Dendritic cell treated with granulocyte-macrophage colony-stimulating factor and Interleukin-4, amounts not matched to agents 40 ng/mL and 50 ng/mL, for 4 days (primary cell): ENCODE measurements at regions not wholly inside any gene's neighbourhood (a gene's known extent, or its start where the extent isn't known, plus 50 kb on each side); places are given as distances from the start of the nearest gene placed in this dataset.
"Not testable (repeated sequence)": the region's sequence is repeated elsewhere in the genome, so short reads cannot be mapped to it uniquely, and the experiment has no call there.

Experiments
- H3K27ac Mint-ChIP-seq: one replicate; pipeline ENCODE4 v1.8.0; 2022; ENCODE audit warnings: mild to moderate bottlenecking, mixed read lengths
- H3K27me3 Mint-ChIP-seq: one replicate; pipeline ENCODE4 v1.8.0; 2022; ENCODE audit warnings: mild to moderate bottlenecking, mixed read lengths
- H3K36me3 Mint-ChIP-seq: one replicate; pipeline ENCODE4 v1.8.0; 2022; ENCODE audit warnings: low read depth, mixed read lengths
- H3K4me1 Mint-ChIP-seq: one replicate; pipeline ENCODE4 v1.8.0; 2022; ENCODE audit warnings: low read depth, mixed read lengths
- H3K4me3 Mint-ChIP-seq: one replicate; pipeline ENCODE4 v1.8.0; 2022; ENCODE audit warnings: mild to moderate bottlenecking, moderate library complexity, mixed read lengths
- H3K9me3 Mint-ChIP-seq: one replicate; pipeline ENCODE4 v1.8.0; 2022; ENCODE audit warnings: mixed read lengths
- intact Hi-C: fragments of 100-400 bp; cut with micrococcal nuclease; formaldehyde crosslinking; loops from one replicate; pipeline ENCODE4 v1.15.0; 2022

GRCh38 chr20:55555075-55555650, 450.2 kb downstream of the CBLN4 start:
- intact Hi-C loops = no loop called here
- Mint-ChIP-seq H3K36me3 (no peaks in the 10 kb centered on the region), H3K27me3 (no peaks in the 10 kb centered on the region), H3K4me3 (no peak overlapping the region), H3K27ac (no peak overlapping the region), H3K9me3 (peaks cover 31% of the 10 kb centered on the region), H3K4me1 (no peaks in the 10 kb centered on the region)

DNA sequence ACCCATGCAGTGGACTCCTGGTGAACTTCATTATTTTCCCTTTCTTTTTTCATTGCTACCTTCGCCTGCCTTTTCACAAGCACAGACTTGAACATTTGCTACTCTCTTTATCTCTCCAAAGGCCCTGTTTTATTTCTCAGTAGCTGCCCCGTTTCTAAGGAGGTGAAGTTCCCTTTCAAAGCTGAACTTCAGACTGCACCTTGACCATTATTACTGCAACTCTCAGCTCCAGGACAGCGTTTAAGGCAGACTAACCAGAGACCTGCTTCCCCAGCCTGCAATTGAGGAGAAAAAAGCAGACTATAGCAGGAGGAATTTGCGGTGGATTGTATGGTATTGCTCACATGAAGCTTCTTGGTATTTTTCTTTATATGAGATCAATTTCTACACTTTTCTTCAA, 460.7 kb downstream of the CBLN4 start:
- H3K9me3 Mint-ChIP-seq = peaks cover 21% of the 10 kb centered on the region
- intact Hi-C loops = no loop called here
- no peak overlapping the region for H3K27ac Mint-ChIP-seq
- no peaks in the 10 kb centered on the region for H3K27me3 Mint-ChIP-seq
- H3K4me3 Mint-ChIP-seq = no peak overlapping the region
- H3K36me3 Mint-ChIP-seq = no peaks in the 10 kb centered on the region
- H3K4me1 Mint-ChIP-seq = no peaks in the 10 kb centered on the region

DNA sequence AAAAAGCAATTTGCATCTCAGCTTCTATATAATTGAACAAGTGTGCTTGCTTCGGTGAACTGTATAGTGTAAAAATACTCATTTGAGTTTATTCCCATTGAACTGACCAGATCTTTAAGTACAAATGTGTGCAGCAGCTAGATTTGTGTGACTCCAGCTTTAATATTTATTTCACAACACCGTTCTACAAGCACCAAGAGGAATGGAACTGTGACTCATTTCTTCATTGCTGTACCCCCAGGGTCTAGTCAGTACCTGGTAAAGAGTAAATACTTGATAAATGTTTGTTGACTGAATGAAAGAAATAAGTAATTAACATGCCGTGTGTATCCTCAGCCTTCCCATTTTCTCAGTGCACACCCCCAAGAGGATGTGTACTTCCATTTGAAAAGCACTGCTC, 464.8 kb downstream of the CBLN4 start:
- Mint-ChIP-seq H3K4me1 (no peaks in the 10 kb centered on the region), H3K27ac (no peak overlapping the region), H3K4me3 (no peak overlapping the region), H3K27me3 (no peaks in the 10 kb centered on the region), H3K36me3 (no peaks in the 10 kb centered on the region), H3K9me3 (peaks cover 28% of the 10 kb centered on the region)
- intact Hi-C loops = no loop called here

DNA sequence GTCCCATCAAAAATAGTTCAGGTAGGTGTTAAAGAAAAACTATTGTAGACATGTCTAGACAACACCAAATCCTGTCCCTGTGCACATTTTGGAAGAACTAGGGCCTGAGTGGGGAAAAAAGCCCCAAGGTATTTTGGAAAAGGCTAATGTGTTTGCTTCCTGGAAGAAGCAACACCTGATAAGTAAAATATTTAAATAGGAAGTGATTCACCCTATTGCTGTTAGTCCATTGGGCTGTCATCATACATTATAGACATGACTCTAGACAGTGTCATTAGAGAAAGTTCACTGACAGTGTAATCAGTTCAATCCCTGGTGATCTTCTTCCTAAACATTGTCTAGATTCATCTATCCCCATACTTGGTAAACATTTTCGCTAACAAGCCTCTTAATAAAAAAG, 465.3 kb downstream of the CBLN4 start:
- Mint-ChIP-seq H3K27ac (no peak overlapping the region), H3K4me3 (no peak overlapping the region), H3K36me3 (no peaks in the 10 kb centered on the region), H3K4me1 (no peaks in the 10 kb centered on the region), H3K9me3 (peaks cover 28% of the 10 kb centered on the region), H3K27me3 (no peaks in the 10 kb centered on the region)
- intact Hi-C loops = no loop called here

- Mint-ChIP-seq H3K36me3 (no peaks in the 10 kb centered on the region), H3K4me1 (no peaks in the 10 kb centered on the region), H3K27ac (no peak overlapping the region), H3K9me3 (peaks cover 30% of the 10 kb centered on the region), H3K4me3 (no peak overlapping the region), H3K27me3 (no peaks in the 10 kb centered on the region)
- intact Hi-C loops = no loop called here
Measured at GRCh38 chr20:55538261-55538908, 466.9 kb downstream of the CBLN4 start.

DNA sequence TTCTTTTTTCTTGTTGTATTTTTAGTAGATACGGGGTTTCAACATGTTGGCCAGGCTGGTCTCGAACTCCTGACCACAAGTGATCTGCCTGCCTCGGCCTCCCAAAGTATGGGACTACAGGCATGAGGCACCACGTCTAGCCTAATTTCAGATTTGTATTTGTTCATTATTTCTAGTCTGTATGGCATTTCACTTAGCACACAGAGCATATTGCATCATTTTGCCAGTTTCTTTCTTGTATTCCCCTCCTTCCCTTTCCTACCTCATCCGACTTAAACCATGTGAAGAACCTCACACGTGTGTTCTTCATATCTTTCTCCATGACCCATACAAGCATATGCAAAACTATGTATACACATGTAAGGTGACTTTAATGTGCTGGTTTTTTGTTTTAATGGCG, 470.0 kb downstream of the CBLN4 start:
- no peaks in the 10 kb centered on the region for H3K36me3 Mint-ChIP-seq
- no peaks in the 10 kb centered on the region for H3K27me3 Mint-ChIP-seq
- no peak overlapping the region for H3K27ac Mint-ChIP-seq
- H3K9me3 Mint-ChIP-seq = peaks cover 39% of the 10 kb centered on the region
- no peaks in the 10 kb centered on the region for H3K4me1 Mint-ChIP-seq
- intact Hi-C loops = no loop called here
- no peak overlapping the region for H3K4me3 Mint-ChIP-seq

DNA sequence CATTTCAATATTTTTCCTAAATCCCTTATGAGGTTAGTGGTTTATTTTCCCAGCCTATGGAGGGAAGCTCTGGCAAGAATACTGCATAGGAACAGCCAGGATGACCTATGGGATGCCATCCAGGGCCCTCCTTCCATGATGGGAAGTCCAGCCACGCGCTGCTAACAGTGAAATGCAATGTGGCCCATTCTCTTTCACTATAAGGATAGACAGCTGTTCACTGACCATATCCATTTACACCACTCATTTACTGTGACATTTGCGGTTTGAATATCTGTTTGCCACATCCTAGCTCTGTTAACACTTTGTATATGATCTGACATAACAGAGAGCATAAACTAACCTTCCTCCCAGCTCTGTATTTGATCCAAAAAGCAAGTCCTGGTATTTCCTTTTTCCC, 471.7 kb downstream of the CBLN4 start:
- Mint-ChIP-seq H3K27me3 (no peaks in the 10 kb centered on the region), H3K27ac (no peak overlapping the region), H3K36me3 (no peaks in the 10 kb centered on the region), H3K4me3 (no peak overlapping the region), H3K9me3 (peaks cover 47% of the 10 kb centered on the region), H3K4me1 (no peaks in the 10 kb centered on the region)
- intact Hi-C loops = no loop called here

GRCh38 chr20:55530763-55531162, 474.6 kb downstream of the CBLN4 start:
- no peaks in the 10 kb centered on the region for H3K4me1 Mint-ChIP-seq
- intact Hi-C loops = no loop called here
- no peak overlapping the region for H3K4me3 Mint-ChIP-seq
- H3K9me3 Mint-ChIP-seq = peaks cover 56% of the 10 kb centered on the region
- no peaks in the 10 kb centered on the region for H3K36me3 Mint-ChIP-seq
- H3K27ac Mint-ChIP-seq = no peak overlapping the region
- H3K27me3 Mint-ChIP-seq = no peaks in the 10 kb centered on the region

- no peak overlapping the region for H3K4me3 Mint-ChIP-seq
- H3K4me1 Mint-ChIP-seq = no peaks in the 10 kb centered on the region
- intact Hi-C loops = no loop called here
- H3K36me3 Mint-ChIP-seq = no peaks in the 10 kb centered on the region
- H3K9me3 Mint-ChIP-seq = peaks cover 33% of the 10 kb centered on the region
- H3K27me3 Mint-ChIP-seq = no peaks in the 10 kb centered on the region
- H3K27ac Mint-ChIP-seq = no peak overlapping the region
Measured at GRCh38 chr20:55528482-55528881, 476.8 kb downstream of the CBLN4 start.

- no peaks in the 10 kb centered on the region for H3K27me3 Mint-ChIP-seq
- H3K4me1 Mint-ChIP-seq = no peaks in the 10 kb centered on the region
Measured at GRCh38 chr20:55522296-55522815, 483.0 kb downstream of the CBLN4 start.

DNA sequence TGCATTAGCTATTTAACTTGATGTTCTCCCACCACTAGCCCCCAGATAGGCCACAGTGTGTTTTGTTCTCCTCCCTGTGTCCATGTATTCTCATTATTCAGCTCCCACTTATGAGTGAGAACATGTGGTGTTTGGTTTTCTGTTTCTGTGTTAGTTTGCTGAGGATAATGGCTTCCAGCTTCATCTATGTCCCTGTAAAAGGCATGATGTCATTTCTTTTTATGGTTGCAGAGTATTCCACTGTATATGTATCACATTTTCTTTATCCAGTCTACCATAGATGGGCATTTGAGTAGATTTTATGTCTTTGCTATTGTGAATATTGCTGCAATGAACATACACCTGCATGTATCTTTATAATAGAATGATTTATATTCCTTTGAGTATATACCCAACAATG, 487.7 kb downstream of the CBLN4 start:
- intact Hi-C loops, H3K36me3 Mint-ChIP-seq, H3K27me3 Mint-ChIP-seq, H3K4me1 Mint-ChIP-seq, H3K27ac Mint-ChIP-seq, H3K4me3 Mint-ChIP-seq: not testable (repeated sequence)
- H3K9me3 Mint-ChIP-seq = peaks cover 27% of the 10 kb centered on the region

More at GRCh38 chr20:55522296-55522815, 483.0 kb downstream of the CBLN4 start:
- Mint-ChIP-seq H3K9me3 (peaks cover 37% of the 10 kb centered on the region), H3K4me3 (no peak overlapping the region), H3K27ac (no peak overlapping the region), H3K36me3 (no peaks in the 10 kb centered on the region)
- intact Hi-C loops = no loop called here

GRCh38 chr20:55515832-55516231, 489.5 kb downstream of the CBLN4 start:
- no peak overlapping the region for H3K27ac Mint-ChIP-seq
- H3K4me1 Mint-ChIP-seq = no peaks in the 10 kb centered on the region
- peaks cover 10% of the 10 kb centered on the region for H3K9me3 Mint-ChIP-seq
- no peak overlapping the region for H3K4me3 Mint-ChIP-seq
- no peaks in the 10 kb centered on the region for H3K36me3 Mint-ChIP-seq
- H3K27me3 Mint-ChIP-seq = no peaks in the 10 kb centered on the region
- intact Hi-C loops = no loop called here

DNA sequence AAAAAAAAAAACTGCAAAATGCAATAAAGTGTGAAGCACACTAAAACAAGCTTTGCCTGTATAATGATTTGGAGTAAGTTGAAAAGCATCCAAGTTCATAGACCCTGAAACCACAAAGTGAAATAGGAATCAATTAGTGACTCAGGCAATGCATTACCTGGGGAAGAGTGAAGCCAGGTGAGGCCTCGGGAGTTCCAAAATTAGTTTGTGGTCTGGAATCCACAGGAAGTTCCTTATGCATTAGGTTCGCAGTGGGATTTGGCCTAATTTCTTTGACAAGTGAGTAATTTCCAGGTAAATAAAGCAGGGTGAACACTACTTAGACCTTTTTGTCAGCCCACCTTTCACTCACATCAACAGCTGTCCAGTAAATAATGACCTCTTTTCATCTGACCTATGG, 490.8 kb downstream of the CBLN4 start:
- intact Hi-C loops = no loop called here
- no peaks in the 10 kb centered on the region for H3K27me3 Mint-ChIP-seq

DNA sequence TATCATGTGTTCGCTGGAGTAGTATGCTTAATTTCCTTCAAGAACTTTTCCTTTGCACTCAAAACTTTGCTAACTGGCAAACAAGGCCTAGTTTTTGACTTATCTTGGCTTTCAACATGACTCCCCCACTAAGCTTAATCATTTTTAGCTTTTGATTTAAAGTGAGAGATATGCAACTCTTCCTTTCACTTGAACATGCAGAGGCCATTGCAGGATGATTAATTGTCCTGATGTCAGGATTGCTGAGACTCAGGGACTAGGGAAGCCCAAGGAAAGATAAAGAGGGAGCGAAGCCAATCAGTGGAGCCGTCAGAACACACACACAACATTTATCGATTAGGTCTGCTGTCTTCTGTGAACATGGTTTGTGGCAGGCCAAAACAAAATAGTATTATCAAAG, 491.4 kb downstream of the CBLN4 start:
- Mint-ChIP-seq H3K9me3 (no peaks in the 10 kb centered on the region), H3K27me3 (no peaks in the 10 kb centered on the region), H3K27ac (no peak overlapping the region), H3K4me1 (no peaks in the 10 kb centered on the region), H3K36me3 (no peaks in the 10 kb centered on the region), H3K4me3 (no peak overlapping the region)
- intact Hi-C loops = no loop called here

More for the DNA sequence above, 490.8 kb downstream of the CBLN4 start:
- no peaks in the 10 kb centered on the region for H3K9me3 Mint-ChIP-seq
- no peak overlapping the region for H3K4me3 Mint-ChIP-seq
- no peak overlapping the region for H3K27ac Mint-ChIP-seq
- no peaks in the 10 kb centered on the region for H3K36me3 Mint-ChIP-seq
- no peaks in the 10 kb centered on the region for H3K4me1 Mint-ChIP-seq

DNA sequence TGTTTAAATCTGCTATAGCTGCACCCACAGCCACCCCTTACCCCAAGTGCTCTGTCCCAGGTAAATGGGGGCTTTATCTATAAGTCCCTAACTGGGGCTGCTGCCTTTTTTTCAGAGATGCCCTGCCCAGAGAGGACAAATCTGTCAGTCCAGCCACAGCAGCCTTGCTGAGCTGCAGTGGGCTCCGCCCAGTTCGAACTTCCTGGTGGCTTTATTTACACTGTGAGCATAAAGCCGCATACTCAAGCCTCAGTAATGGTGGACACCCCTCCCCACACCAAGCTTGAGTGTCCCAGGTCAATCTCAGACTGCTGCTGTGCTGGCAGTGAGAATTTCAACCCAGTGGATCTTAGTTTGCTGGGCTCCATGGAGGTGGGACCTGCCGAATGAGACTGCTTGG, 505.2 kb downstream of the CBLN4 start:
- Mint-ChIP-seq H3K27me3 (no peaks in the 10 kb centered on the region), H3K27ac (no peak overlapping the region), H3K36me3 (no peaks in the 10 kb centered on the region), H3K9me3 (peaks cover 52% of the 10 kb centered on the region), H3K4me1 (no peaks in the 10 kb centered on the region), H3K4me3 (no peak overlapping the region)
- intact Hi-C loops = no loop called here
